NCI-H2081 treated with DMSO at 0.1 percent for 48 hours (cell line): ENCODE measurements at regions not wholly inside any gene's neighbourhood (a gene's known extent, or its start where the extent isn't known, plus 50 kb on each side); places are given as distances from the start of the nearest gene placed in this dataset.

Source experiments
- DNase-seq: peaks from one replicate; lab custom pipeline; 2025; lab: John Stamatoyannopoulos, UW

- no peak for DNase-seq
These were observed 136.1 kb downstream of the KCTD12 start for GRCh38 chr13:76750126-76750525.

- no peak for DNase-seq
These were observed 140.7 kb downstream of the KCTD12 start for GRCh38 chr13:76745261-76746200.

GRCh38 chr13:76741624-76742023 is 144.6 kb downstream of the KCTD12 start:
- DNase-seq: no peak

- DNase-seq: no peak
These were observed 145.2 kb downstream of the KCTD12 start for GRCh38 chr13:76741046-76741445.

DNA sequence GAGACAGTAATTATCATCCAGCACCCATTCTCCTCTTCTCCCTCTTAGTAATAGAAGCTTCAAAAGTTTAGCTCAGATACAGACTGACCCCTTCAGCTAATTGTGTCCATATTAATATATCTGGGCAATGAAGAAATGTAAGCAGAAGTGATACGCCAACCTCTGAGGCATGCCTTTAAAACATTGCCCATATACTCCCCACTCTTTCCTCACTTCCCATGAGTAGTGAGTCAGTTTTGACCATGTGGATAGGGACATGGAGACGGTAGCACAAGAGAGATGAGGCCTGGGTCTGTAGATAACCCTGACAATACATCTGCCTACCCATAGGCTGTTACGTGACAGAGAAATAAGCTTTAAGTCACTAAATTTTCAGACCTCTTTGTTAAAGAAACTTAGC is 147.6 kb downstream of the KCTD12 start:
- no peak for DNase-seq

GRCh38 chr13:76737526-76737925 is 148.7 kb downstream of the KCTD12 start:
- DNase-seq: no peak

DNA sequence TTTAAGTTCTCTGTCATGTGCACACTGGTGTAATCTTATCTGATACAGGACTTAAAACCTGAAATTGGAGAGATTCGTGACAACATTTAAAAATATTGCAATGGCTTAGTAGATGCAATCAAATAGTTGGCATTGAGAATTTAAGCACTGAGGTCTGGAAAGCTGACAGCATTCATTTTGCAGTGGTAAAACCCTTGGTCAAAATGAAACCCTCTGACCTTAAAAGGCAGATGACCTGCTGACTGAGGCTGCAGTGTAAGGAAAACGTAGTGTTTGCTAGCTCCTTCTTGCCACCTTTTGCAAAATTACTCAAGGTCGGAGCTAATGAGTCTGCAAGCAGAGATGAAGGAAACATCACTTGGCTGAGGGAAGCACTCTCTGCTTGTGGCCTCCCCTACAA is 150.6 kb downstream of the KCTD12 start:
- no peak for DNase-seq

DNA sequence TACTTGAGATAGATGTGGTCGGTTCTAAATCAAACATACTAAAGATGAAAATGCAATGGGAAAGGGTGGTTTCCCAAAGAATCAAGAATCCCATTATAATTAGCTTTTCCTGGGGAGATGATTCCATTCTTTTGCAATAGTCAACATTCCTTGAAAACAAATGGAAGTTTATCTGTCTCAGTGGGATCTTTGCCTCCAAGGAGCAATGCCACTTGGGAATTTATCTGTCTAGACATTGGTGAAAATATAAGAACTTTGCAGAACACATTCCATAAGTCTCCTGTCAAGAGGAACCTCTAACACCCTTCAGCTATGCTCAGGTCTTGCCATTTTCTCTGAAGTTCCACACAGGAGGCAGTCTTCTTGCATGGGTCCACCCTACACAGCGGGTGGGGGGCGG is 152.5 kb downstream of the KCTD12 start:
- no peak for DNase-seq

DNA sequence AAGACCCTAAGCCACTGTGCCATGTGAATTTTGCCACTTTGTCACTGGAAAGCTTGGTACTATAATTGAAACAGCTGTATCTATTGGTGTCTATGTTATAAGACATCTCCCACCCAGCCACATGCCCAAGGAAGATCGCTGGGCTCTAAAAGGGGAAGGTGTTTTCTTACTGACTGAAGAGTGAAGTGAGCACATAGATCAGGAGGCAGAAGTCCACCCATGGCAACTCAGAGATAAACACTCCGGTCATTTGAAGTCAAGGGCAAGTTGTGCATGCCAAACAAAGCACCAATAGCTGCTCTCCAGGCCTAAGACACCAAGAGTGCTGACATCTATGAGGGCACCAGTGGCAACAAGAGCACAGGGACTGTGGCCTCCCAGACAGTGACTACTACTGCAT is 153.8 kb downstream of the KCTD12 start:
- DNase-seq: no peak

DNA sequence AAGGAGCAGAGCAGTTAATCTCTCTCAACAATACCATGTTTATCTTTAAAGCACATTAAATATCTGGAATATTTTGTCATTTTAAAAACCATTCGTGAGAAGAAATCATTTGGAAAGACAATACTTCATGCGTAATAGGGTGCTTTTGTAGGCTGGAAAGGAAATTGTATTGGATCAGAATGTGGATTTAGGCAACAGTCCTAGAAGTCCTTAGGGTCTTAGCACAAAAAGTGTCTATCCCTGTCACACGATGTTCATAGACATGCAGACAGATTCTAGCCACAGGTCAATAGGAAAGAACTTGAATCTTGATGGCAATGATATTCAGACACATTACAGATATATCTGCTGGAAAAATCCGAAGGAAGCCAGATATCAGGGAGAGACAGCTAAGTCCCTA is 156.0 kb downstream of the KCTD12 start:
- DNase-seq: no peak

- no peak for DNase-seq
These were observed 156.5 kb downstream of the KCTD12 start for GRCh38 chr13:76729691-76730090.

GRCh38 chr13:76725896-76726295 is 160.3 kb downstream of the KCTD12 start:
- DNase-seq: no peak

DNA sequence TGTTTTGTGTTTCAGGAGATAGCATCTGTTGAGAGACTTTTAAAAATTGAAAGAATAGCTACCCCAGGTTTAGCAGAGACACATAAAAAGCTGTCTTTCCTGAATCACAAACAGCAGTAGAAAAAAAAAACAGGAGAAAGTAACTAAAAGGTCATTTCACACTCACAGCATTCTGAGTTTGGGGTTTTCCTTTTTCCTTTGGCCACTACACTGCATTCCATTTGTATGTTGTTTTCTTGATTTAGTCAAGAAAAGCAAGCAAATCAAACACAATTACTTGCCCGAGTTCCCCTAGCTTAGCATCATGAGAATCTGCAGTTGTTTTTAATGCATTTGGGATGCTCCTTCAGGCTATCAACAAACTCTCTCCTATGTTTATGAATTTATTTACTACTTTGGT is 161.0 kb downstream of the KCTD12 start:
- DNase-seq: no peak

- no peak for DNase-seq
These were observed 161.8 kb downstream of the KCTD12 start for GRCh38 chr13:76724421-76724820.

GRCh38 chr13:76723551-76724232 is 162.5 kb downstream of the KCTD12 start:
- no peak for DNase-seq

GRCh38 chr13:76722782-76723181 is 163.4 kb downstream of the KCTD12 start:
- no peak for DNase-seq

- DNase-seq: no peak
These were observed 165.4 kb downstream of the KCTD12 start for GRCh38 chr13:76720821-76721220.

DNA sequence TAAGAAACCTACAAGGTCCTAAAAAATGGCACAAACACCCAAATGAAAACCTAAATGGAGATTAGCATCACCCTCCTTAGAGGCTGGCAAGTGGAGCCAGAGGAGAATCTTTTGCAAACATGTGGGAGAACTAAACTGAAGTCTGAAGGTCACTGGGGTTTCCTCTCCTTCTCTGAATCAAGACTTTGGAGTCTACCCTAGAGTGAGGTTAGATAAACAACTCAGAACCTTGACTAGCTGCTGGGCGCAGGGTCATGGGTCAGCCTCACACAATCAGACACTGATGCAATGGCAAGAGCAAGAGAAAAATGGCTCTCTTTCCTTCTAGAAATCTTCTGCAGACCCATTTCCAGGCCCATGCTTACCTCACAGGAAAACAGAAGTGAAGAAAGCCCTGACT is 165.8 kb downstream of the KCTD12 start:
- no peak for DNase-seq

DNA sequence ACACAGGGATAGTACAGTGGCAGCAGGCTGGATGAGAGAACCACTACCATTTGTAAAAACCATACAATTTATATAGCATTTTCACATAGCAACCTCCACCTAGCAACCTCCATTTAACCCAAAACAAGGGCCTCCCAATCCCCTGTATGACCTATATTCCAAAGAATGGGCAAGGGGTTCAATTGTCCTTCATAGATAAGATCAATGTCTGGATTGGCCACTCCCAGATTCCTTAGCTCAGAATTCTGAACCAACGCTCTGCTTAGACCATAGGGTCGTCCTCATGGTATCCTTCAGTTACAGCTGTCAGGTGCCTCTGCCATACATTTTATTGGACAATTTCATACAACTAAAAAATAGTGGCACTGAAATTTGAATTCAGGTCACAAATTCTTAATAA is 166.2 kb downstream of the KCTD12 start:
- DNase-seq: no peak

DNA sequence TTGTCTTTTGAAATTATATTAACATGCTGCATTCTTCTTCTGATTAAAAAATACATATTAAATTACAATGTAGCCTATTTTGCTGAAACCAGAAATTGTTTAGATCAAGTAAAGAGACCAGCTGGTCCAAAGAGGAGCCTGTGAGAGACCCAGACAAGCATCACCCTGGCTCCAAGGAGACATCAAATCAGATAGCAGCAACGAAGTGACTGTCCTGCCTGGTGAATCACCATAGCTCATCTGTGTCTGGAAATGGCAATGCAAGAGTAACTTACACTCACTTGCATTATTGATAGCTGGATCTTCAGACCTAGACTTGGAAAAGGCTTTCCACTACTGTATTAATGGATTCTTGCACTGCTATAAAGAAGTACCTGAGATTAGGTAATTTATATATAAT is 169.1 kb downstream of the KCTD12 start:
- DNase-seq: no peak

GRCh38 chr13:76715621-76716020 is 170.6 kb downstream of the KCTD12 start:
- no peak for DNase-seq

DNA sequence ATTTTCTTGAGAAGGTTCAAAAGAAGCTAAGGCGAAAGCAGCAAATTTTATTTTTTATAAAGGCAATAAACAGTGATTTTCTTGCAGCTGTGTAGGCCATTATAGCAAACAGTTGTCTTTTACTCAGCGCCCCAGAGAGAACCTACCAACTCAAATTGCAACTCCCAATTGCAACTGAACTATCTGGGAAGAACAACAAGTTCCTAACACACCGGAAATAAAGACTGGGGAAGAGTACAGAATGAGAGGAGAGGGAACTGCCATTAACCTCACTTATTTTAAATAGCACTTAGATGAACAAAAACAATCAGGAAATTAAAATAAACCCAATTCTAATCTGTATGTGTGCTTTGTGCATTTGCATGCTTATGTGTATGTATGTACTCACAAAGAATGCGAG is 171.1 kb downstream of the KCTD12 start:
- no peak for DNase-seq

DNA sequence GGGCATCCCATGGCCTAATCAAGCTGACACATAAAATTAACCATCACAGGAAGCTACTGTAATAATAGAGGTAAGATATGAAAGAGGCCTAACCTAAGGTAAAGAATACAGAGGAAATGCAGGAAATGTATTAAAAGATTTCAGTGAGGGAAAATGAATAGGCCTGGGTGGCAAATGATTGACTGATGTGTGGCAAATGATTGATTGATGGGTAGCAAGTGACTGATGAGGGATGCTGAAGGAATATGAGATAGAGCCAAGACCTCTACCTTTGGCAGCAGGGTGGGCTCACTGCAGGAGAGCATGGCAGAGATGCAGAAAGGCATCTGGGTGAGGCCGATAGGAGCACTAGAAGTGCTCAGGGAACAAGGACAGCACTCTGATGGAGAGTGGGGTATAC is 172.9 kb downstream of the KCTD12 start:
- no peak for DNase-seq
